GM12872 (cell line): ENCODE measurements at regions not wholly inside any gene's neighbourhood (a gene's known extent, or its start where the extent isn't known, plus 50 kb on each side); places are given as distances from the start of the nearest gene placed in this dataset.

Experiments used
- CTCF ChIP-seq: IDR thresholded peaks from 3 replicates; pipeline ENCODE4 v1.5.1; 2011; ENCODE audit warnings: low read depth, mild to moderate bottlenecking, low read length, moderate library complexity; ENCODE audit not compliant: insufficient read depth

GRCh38 chrX:147537172-147537571, 374.5 kb upstream of the FMR1 start:
- no peak for TF ChIP-seq CTCF

- TF ChIP-seq CTCF: 0 out of 3 replicates have a peak, but pooled peaks have one; percentile 13
Observed at GRCh38 chrX:147550217-147550616, 361.5 kb upstream of the FMR1 start.

- no peak for TF ChIP-seq CTCF
Observed at GRCh38 chrX:147559191-147559590, 352.5 kb upstream of the FMR1 start.

- no peak for TF ChIP-seq CTCF
Observed at GRCh38 chrX:147565237-147565636, 346.5 kb upstream of the FMR1 start.

GRCh38 chrX:147570483-147570882, 341.2 kb upstream of the FMR1 start:
- no peak for TF ChIP-seq CTCF

GRCh38 chrX:147573266-147573665, 338.5 kb upstream of the FMR1 start:
- no peak for TF ChIP-seq CTCF

- no peak for TF ChIP-seq CTCF
Observed at GRCh38 chrX:147602176-147602696, 309.5 kb upstream of the FMR1 start.
